SH-SY5Y (cell line): ENCODE measurements at regions not wholly inside any gene's neighbourhood (a gene's known extent, or its start where the extent isn't known, plus 50 kb on each side); places are given as distances from the start of the nearest gene placed in this dataset.

ENCODE experiments used
- GATA2 ChIP-seq: IDR thresholded peaks from 2 replicates; pipeline ENCODE4 v1.6.1; 2011; ENCODE audit warnings: mild to moderate bottlenecking, low read depth, low read length
- GATA3 ChIP-seq: IDR thresholded peaks from 2 replicates; pipeline ENCODE4 v1.6.1; 2011; ENCODE audit warnings: low read depth, mild to moderate bottlenecking, low read length, moderate library complexity

- TF ChIP-seq GATA2 (no peak), GATA3 (no peak)
These were observed 410.2 kb upstream of the SLC30A5 start for GRCh38 chr5:68683632-68684036.
